Activated T-cell treated with anti-CD3 and anti-CD28 coated beads for 4 hours (primary cell): ENCODE measurements at regions not wholly inside any gene's neighbourhood (a gene's known extent, or its start where the extent isn't known, plus 50 kb on each side); places are given as distances from the start of the nearest gene placed in this dataset.

Experiments
- DNase-seq: peaks from one replicate; pipeline ENCODE4 v3.0.0-alpha.2; 2020

DNA sequence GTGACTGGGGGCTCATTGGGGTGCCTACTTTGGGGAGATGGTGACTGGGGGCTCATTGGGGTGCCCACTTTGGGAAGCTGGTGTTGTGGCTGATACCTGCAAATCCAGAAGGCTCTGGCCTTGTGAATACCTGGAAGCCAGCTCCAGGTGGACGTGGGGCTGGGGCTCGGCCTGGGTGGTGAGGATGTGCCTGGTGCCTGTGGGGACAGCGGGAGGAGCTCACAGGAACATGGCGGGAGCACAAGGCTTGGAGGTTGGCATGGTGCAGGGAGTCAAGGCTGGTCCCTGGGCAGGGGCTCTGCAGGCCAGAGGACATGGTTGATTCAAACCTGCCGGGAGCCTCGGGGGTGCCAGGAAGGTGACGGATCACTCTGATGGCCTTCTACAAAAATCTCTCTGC is 1165.7 kb downstream of the BRD1 start:
- no peak for DNase-seq

- DNase-seq: no peak
These were observed 1166.6 kb downstream of the BRD1 start for GRCh38 chr22:48660790-48661740.

- no peak for DNase-seq
These were observed 1167.4 kb downstream of the BRD1 start for GRCh38 chr22:48660104-48660789.

DNA sequence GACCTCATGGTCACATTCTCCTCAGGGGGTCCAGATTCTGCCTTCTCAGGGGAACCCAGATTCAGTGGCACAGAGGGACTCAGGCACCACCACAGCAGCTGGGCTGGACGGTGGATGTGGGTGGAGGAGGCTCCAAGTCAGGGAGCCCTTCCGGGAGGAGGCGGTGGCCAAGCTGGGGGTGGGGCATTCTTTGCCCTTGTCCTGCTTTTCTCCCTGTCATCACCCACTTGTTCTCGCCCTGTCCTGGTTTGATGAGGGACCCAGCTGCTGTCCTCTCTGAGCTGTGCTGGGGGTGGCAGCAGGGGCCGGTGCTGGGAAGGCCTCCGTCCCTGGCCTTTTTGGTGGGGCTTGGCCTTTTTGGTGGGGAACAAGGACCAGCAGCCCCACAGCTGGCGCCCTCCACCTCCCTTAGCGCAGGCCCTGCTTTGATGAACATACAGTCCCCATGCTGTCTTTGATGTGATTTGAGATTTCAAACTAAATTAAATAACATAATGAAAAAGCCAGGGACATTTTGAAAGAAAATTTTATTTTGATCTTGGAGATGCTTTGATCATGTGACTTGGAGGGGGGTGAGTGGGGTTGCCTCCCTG is 1168.2 kb downstream of the BRD1 start:
- DNase-seq: no peak

DNA sequence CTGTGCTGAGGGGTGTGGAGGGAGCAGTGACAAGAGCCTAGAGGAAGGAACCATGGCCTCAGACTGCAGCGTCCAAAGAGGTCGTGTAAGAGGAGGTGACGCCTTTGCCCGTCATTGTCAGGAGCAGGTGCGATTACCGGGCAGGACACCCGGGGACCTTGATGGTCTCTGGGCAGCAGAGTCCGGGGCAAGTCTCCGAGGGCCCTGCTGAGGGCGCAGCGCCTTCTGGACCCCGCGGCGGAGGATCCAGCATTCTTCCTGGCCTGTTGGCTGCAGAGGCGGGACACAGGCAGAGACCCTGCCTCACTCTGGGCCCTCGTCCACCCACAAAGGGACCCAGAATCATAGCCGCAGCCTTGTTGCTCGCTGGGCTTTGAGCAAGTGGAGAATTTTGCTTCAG is 1168.8 kb downstream of the BRD1 start:
- no peak for DNase-seq

- no peak for DNase-seq
These were observed 1169.4 kb downstream of the BRD1 start for GRCh38 chr22:48658246-48658645.

GRCh38 chr22:48654492-48654891 is 1173.2 kb downstream of the BRD1 start:
- no peak for DNase-seq

- DNase-seq: no peak
These were observed 1173.7 kb downstream of the BRD1 start for GRCh38 chr22:48653929-48654328.

- DNase-seq: no peak
These were observed 1174.4 kb downstream of the BRD1 start for GRCh38 chr22:48653306-48653705.

GRCh38 chr22:48652796-48653195 is 1174.9 kb downstream of the BRD1 start:
- DNase-seq: no peak

GRCh38 chr22:48651981-48652538 is 1175.6 kb downstream of the BRD1 start:
- no peak for DNase-seq

DNA sequence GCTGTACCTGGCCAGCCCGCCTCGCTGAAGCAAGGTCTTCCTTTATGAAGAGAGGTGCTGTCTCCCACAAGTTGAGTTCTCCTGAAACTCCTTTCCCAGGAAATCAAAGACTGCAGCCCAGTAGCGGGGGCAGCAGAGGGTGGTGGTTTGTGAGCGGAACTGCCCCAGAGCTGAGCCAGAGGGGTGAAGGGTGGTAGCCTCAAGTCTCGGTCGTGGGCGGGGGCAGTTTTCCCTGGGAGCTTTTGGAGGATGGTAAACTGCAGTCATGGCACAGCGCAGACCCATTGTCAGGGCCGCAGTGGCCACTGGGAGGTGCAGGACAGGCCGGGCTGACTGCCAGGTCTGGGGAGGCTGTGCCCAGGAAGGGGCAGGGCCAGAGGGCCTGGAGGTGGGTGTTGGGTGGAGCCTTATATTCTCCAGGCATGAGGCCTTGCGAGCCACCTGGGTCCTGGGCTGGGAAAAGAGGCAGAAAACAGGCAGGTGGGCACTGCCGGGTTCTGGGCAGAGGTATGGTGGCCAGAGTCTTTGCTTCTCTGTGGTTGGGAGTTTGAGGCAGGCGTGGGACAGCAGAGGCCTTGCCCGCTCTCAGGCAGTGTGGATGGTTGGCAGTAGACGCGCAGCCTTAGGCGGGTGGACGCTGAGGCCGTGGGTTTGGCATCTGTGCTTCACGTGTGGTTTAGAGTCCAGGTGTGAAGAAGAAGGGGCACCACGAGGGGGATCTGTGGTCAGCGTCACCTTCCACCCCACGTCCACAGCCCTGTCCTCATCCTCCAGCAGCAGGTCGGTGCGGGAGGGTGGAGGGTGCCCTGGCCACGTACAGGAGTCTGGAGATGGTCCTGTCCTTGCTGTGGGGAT is 1176.4 kb downstream of the BRD1 start:
- DNase-seq: no peak

GRCh38 chr22:48650323-48651035 is 1177.2 kb downstream of the BRD1 start:
- no peak for DNase-seq

GRCh38 chr22:48649466-48649865 is 1178.2 kb downstream of the BRD1 start:
- DNase-seq: no peak

DNA sequence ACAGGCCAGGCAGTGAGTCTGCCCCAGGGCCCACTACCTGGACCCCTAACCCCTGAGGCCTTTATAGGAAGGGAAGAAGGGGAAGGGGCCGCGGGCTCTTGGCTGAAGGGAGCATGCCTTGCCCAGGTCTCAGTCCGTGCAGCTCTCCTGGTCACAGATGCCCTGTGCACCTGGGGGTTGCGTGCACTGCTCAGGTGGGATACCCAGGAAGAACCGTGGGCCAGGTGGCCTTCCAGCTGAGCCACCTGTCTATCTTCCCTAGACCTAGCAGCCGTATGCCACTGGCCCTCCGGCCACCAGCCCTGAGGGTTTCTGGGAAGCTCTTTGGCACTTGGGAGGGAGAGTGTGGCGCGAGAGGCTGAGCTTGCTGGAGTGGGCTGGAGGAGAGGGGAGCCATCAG is 1178.6 kb downstream of the BRD1 start:
- DNase-seq: no peak

GRCh38 chr22:48647606-48648515 is 1179.8 kb downstream of the BRD1 start:
- no peak for DNase-seq

- no peak for DNase-seq
These were observed 1180.6 kb downstream of the BRD1 start for GRCh38 chr22:48647051-48647450.

- DNase-seq: no peak
These were observed 1181.3 kb downstream of the BRD1 start for GRCh38 chr22:48646216-48646925.

- no peak for DNase-seq
These were observed 1181.9 kb downstream of the BRD1 start for GRCh38 chr22:48645766-48646165.

GRCh38 chr22:48644997-48645396 is 1182.7 kb downstream of the BRD1 start:
- DNase-seq: no peak
